ENCODE measurements at regions not wholly inside any gene's neighbourhood (a gene's known extent, or its start where the extent isn't known, plus 50 kb on each side); places are given as distances from the start of the nearest gene placed in this dataset.

GRCh38 chr2:60335533-60336237, 217.8 kb downstream of the BCL11A start:
- intact Hi-C loops (cut with DNase I), result loop anchor here (5.0 kb wide), 1 partner anchor 217 kb away; the partner anchor contains the start of gene BCL11A
- no peak for DNase-seq
- no peak for ATAC-seq (ENCODE audit: poor library complexity)

DNA sequence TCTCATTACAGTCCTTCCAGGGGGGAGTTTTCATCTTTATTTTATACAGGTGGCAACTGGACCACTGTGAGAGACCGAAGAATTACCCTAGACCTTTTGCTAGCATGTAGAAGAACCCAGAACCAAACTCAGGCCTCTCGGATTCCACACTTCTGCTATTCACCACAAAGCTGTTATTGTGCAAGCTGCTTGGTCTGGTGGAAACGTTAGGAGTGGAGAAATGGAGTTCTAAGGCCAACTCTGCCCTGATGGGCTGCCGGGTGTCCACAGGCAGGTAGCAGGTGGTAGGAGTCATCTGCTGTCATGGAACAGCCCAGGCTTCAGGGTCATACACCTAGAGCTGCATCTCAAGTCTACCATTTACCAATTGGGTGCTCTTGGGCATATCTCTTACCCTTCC, 218.8 kb downstream of the BCL11A start:
- intact Hi-C loops (cut with DNase I), result loop anchor here (5.0 kb wide), 1 partner anchor 218 kb away; the partner anchor contains the start of gene BCL11A
- no peak for ATAC-seq (ENCODE audit: poor library complexity)
- DNase-seq, result no peak

DNA sequence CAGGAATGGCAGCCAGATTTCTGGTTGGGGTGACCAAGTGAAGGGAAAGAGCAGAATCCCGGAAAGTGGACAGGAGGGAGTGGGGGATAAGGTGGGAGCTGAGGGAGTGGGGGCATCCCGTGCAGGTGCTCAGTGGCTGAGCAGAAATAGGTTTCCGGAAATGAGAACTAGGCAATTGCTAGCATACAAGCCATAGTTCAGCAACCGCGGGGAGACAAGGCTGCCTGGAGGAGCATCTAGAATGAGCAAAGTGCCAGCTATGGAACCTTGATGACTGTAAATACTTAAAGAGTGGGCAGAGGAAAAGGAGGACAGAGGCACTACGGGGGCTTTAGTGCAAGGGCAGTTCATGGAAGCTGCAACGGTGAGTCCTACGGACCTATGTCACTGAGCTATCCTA, 220.2 kb downstream of the BCL11A start:
- no peak for ATAC-seq (ENCODE audit: poor library complexity)
- intact Hi-C loops (cut with DNase I), result no loop called here

GRCh38 chr2:60331115-60331809, 222.2 kb downstream of the BCL11A start:
- ATAC-seq (ENCODE audit: poor library complexity) (peak; percentile 60), DNase-seq (no peak)
- intact Hi-C loops (cut with DNase I), result no loop called here

More for the DNA sequence above, 220.2 kb downstream of the BCL11A start:
- no peak for DNase-seq

- ATAC-seq (ENCODE audit: poor library complexity) (no peak), DNase-seq (no peak)
- intact Hi-C loops (cut with DNase I), result no loop called here
Measured at GRCh38 chr2:60329225-60329624, 224.2 kb downstream of the BCL11A start.

- DNase-seq, result no peak
- intact Hi-C loops (cut with DNase I), result no loop called here
- ATAC-seq (ENCODE audit: poor library complexity), result no peak
Measured at GRCh38 chr2:60324536-60324935, 228.9 kb downstream of the BCL11A start.

GRCh38 chr2:60321816-60322215, 231.6 kb downstream of the BCL11A start:
- intact Hi-C loops (cut with DNase I), result no loop called here
- DNase-seq (no peak), ATAC-seq (ENCODE audit: poor library complexity) (no peak)

DNA sequence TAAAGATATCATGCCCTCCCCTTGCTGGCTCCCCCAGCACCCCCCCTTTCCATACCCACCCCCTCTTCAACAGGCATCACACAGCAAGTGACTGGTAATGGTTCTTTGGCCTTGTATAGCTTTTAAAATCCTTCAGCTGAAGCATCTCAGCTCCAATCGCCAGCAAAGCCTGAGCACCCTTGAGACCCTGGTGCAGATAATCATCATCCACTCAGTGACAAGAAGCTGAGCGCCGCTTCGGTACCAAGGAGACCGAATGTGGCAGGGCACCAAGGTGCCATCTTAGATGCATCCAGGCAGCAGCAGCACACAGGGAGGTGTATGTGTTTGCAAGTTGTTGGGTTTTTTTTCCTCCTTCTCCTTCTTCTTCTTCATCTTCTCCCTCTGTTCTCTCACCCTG, 232.7 kb downstream of the BCL11A start:
- DNase-seq, result no peak
- ATAC-seq (ENCODE audit: poor library complexity), result no peak
- intact Hi-C loops (cut with DNase I), result no loop called here

- no peak for DNase-seq
- no peak for ATAC-seq (ENCODE audit: poor library complexity)
- intact Hi-C loops (cut with DNase I), result no loop called here
Measured at GRCh38 chr2:60319031-60319547, 234.4 kb downstream of the BCL11A start.

DNA sequence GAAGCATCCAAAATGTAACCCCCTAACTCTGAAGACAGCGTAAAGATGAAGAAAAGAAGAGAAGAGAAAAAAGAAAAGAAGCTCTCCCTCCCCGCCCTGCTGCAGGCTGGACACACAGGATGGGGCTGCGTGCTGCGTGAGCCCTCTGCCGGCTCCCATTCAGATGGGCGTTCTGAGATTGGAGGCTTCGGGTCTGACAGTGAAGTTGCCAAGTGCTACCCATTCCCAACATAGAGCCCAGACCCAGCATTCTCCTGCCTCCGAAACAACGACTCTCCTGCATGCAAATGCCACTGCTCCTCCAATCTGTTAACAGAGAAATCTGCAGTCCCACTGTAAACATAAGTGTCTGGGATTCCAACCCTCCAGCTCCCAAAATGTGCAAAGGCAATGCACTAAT, 234.9 kb downstream of the BCL11A start:
- DNase-seq (no peak), ATAC-seq (ENCODE audit: poor library complexity) (peak; percentile 86)
- intact Hi-C loops (cut with DNase I), result no loop called here

DNA sequence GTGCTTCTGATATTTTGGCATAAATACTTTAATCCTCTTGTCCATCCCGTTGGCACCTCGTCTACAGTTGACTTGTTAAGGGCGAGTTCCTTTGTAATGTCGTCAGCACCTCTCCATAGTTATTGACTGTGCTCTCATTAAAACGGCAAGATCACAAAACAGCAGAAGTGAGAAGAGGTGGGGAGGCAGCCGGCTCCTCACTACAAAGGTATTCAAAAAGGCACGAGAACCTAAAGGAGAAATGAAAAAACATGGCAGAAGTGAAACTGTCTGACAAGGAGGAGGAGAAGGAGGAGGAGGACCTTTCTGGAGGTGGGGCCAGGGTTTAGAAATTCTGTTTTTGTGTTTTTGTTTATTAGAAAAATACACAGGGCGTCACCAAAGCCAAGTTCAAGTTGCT, 235.6 kb downstream of the BCL11A start:
- intact Hi-C loops (cut with DNase I), result no loop called here
- peak; percentile 79 for ATAC-seq (ENCODE audit: poor library complexity)
- no peak for DNase-seq

DNA sequence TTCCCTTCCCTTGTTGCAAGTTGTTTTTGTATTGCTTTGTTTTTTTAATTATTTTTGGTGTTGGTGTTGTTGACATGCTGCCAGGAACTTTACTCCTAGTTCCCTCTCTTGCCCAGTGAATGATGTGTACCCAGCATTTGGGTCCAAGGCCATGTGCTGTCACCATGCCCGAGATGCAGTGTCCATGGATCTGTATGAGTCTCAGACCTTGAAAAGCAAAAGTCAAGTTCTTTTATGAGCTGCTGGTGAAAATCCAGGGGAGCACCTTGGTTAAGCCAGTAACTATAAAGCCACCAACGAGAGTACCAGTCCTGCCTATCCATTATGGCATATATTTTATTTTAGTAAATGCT, 236.4 kb downstream of the BCL11A start:
- intact Hi-C loops (cut with DNase I), result no loop called here
- peak; percentile 64 for ATAC-seq (ENCODE audit: poor library complexity)

DNA sequence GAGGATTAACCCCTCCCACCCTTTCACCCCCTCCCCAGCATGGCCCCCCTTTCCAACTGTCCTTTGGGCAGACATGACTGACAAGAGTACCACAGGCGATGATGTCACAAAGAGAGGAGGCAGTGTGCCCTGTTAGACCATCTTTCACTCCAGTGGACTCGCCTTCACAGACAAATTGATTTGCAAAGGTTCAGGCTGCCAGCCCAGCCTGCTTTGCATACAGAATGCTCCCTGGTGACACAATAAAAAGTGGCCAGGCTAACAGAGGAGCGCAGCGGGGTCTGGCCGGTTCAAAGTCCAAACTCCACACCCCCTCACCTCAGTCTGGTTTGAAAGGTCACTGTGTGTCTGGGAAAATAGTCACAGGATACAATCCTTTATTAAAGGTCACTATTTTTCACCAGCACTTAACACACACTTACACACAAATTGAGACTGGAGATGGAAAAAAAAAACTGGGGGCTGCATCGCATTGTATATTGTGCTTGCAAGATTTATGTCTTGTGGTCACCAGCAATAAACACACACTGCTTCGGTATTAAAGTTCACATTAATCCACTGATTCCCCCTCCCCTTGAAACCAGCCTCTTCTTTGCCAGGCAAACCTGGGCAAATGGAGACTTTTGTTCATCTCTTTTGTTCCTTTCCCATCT, 236.9 kb downstream of the BCL11A start:
- intact Hi-C loops (cut with DNase I), result no loop called here
- ATAC-seq (ENCODE audit: poor library complexity), result no peak
- DNase-seq, result no peak

More for the DNA sequence above, 236.4 kb downstream of the BCL11A start:
- no peak for DNase-seq

- ATAC-seq (ENCODE audit: poor library complexity) (no peak), DNase-seq (no peak)
- intact Hi-C loops (cut with DNase I), result no loop called here
Measured at GRCh38 chr2:60313470-60314172, 239.8 kb downstream of the BCL11A start.

GRCh38 chr2:60312618-60313017, 240.8 kb downstream of the BCL11A start:
- DNase-seq, result no peak
- intact Hi-C loops (cut with DNase I), result no loop called here
- ATAC-seq (ENCODE audit: poor library complexity), result no peak

- no peak for DNase-seq
- ATAC-seq (ENCODE audit: poor library complexity), result no peak
- intact Hi-C loops (cut with DNase I), result no loop called here
Measured at GRCh38 chr2:60311524-60311923, 241.9 kb downstream of the BCL11A start.

- DNase-seq, result no peak
- ATAC-seq (ENCODE audit: poor library complexity), result no peak
- intact Hi-C loops (cut with DNase I), result no loop called here
Measured at GRCh38 chr2:60309941-60310660, 243.4 kb downstream of the BCL11A start.

- no peak for DNase-seq
- ATAC-seq (ENCODE audit: poor library complexity), result no peak
- intact Hi-C loops (cut with DNase I), result no loop called here
Measured at GRCh38 chr2:60309336-60309735, 244.1 kb downstream of the BCL11A start.

Data from Right ventricle myocardium superior (tissue), 1 donor.